GM23248 (cell line): ENCODE measurements at regions not wholly inside any gene's neighbourhood (a gene's known extent, or its start where the extent isn't known, plus 50 kb on each side); places are given as distances from the start of the nearest gene placed in this dataset.

Source experiments
- DNase-seq: peaks from one replicate; pipeline ENCODE4 v3.0.0-alpha.2; 2015
- H2AFZ ChIP-seq: fragments of 200-600 bp; sonication (generic); 2 replicates; pipeline ENCODE4 v1.6.1; 2016; ENCODE audit warnings: antibody characterized with exemption
- H3F3A ChIP-seq: fragments of 200-600 bp; sonication (generic); 2 replicates; pipeline ENCODE4 v1.6.1; 2016; ENCODE audit warnings: mild to moderate bottlenecking, antibody characterized with exemption, mixed run types; ENCODE audit not compliant: insufficient read depth
- H3K27ac ChIP-seq: fragments of 200-600 bp; sonication (generic); 2 replicates; pipeline ENCODE4 v1.5.1; 2016; ENCODE audit warnings: mild to moderate bottlenecking
- H3K27me3 ChIP-seq: fragments of 200-600 bp; sonication (generic); replicated peaks from 2 replicates; pipeline ENCODE4 v1.6.1; 2016; ENCODE audit warnings: mild to moderate bottlenecking; ENCODE audit not compliant: insufficient read depth
- H3K36me3 ChIP-seq: fragments of 200-600 bp; sonication (generic); 2 replicates; pipeline ENCODE4 v1.6.1; 2016; ENCODE audit warnings: low read depth, mild to moderate bottlenecking
- H3K4me1 ChIP-seq: fragments of 200-600 bp; sonication (generic); 2 replicates; pipeline ENCODE4 v1.6.1; 2016; ENCODE audit warnings: mild to moderate bottlenecking; ENCODE audit not compliant: insufficient read depth
- H3K4me2 ChIP-seq: fragments of 200-600 bp; sonication (generic); one replicate; pipeline ENCODE4 v1.6.1; 2016; ENCODE audit warnings: mild to moderate bottlenecking; ENCODE audit not compliant: unreplicated experiment
- H3K4me3 ChIP-seq: fragments of 200-600 bp; sonication (generic); 2 replicates; pipeline ENCODE4 v1.5.1; 2016; ENCODE audit warnings: mild to moderate bottlenecking
- H3K79me2 ChIP-seq: fragments of 200-600 bp; sonication (generic); 2 replicates; pipeline ENCODE4 v1.6.1; 2016; ENCODE audit warnings: mild to moderate bottlenecking; ENCODE audit not compliant: insufficient read depth
- H3K9ac ChIP-seq: fragments of 200-600 bp; sonication (generic); 2 replicates; pipeline ENCODE4 v1.6.1; 2016; ENCODE audit warnings: mild to moderate bottlenecking
- H3K9me2 ChIP-seq: fragments of 200-600 bp; sonication (generic); 2 replicates; pipeline ENCODE4 v1.6.1; 2016; ENCODE audit warnings: mixed run types, mild to moderate bottlenecking, moderate library complexity; ENCODE audit not compliant: insufficient read depth
- H3K9me3 ChIP-seq: fragments of 200-600 bp; sonication (generic); one replicate; pipeline ENCODE4 v1.6.1; 2017; ENCODE audit warnings: low read depth
- H4K20me1 ChIP-seq: fragments of 200-600 bp; sonication (generic); 2 replicates; pipeline ENCODE4 v1.6.0; 2016; ENCODE audit not compliant: insufficient read depth
- EZH2 ChIP-seq: fragments of 200-600 bp; sonication (generic); IDR thresholded peaks from 2 replicates; pipeline ENCODE4 v1.6.1; 2018; ENCODE audit warnings: antibody characterized with exemption, mild to moderate bottlenecking; ENCODE audit not compliant: insufficient read depth, poor library complexity, severe bottlenecking
- EZH2phosphoT487 ChIP-seq: fragments of 200-600 bp; sonication (generic); IDR thresholded peaks from 2 replicates; pipeline ENCODE4 v1.6.1; 2018; ENCODE audit warnings: antibody characterized with exemption, moderate library complexity, mild to moderate bottlenecking, low read depth; ENCODE audit not compliant: insufficient read depth
- WGBS, 2 experiments: methylation state at CpG; one replicate each; pipeline ENCODE4 v1.1.6; 2015 to 2017; ENCODE audit warnings: low lambda C conversion rate in 2 of 2, low coverage in 1 of 2; ENCODE audit errors: missing lambda C conversion rate in 2 of 2; 5-methylcytosine and 5-hydroxymethylcytosine counted together
- in situ Hi-C: fragments of 300-500 bp; cut with MboI; formaldehyde crosslinking; loops from 2 replicates; pipeline ENCODE4 v1.15.0; 2020

DNA sequence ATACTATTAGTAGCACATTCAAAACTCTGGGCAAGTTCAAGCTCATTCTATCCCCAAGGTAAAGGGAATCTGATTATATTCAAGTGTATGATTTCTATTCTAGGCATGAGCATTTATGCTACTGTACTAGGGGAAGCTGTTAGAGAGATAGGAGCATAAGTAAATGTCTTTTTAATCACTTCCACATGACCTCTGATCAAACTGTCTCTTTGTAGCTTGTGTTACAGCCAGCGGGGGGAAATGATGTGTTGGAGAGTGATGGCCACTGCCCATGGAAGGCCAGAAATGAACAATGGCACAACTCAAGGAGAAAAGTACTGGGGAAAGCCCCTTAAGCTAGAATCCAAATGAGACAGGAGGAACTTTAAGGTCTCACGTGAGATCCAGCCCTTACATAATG is 894.9 kb upstream of the CDH2 start:
- Histone ChIP-seq H3K9me2 (no peaks in the 10 kb centered on the region), H3K9ac (no peak overlapping the region), H3K27ac (no peak overlapping the region), H3K9me3 (no peaks in the 10 kb centered on the region), H3K79me2 (no peaks in the 10 kb centered on the region), H3K4me3 (no peak overlapping the region), H3F3A (no peaks in the 10 kb centered on the region), H3K36me3 (no peaks in the 10 kb centered on the region), H4K20me1 (no peaks in the 10 kb centered on the region), H3K4me1 (no peaks in the 10 kb centered on the region), H3K4me2 (no peak overlapping the region), H3K27me3 (no peaks in the 10 kb centered on the region), H2AFZ (no peak overlapping the region)
- TF ChIP-seq EZH2 (no peak), EZH2phosphoT487 (no peak)
- DNase-seq: no peak
- 38 to 44% methylated on average over 2 of the region's 2 CpGs for WGBS, 2 experiments
- in situ Hi-C loops: no loop called here

DNA sequence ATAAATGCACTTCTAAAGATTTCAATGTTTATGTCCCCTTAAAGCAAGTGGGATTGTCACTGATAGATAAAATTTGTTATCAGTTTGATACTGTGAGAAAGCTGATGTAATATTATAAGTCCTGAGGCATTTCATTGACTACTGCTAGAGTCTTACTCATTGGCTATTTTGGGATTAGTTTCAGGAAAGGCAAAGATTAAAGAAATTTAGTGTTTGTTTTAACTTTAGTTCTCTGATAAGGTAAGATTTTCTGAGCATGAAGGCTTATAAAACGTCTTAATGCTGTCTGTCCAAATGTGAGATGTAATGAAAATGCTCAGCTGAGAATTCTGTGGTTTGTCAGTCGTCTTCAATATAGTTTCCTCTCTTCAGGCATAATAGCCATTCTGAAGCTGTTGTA is 886.4 kb upstream of the CDH2 start:
- WGBS, 2 experiments: 53 to 58% methylated on average over 2 of the region's 2 CpGs

DNA sequence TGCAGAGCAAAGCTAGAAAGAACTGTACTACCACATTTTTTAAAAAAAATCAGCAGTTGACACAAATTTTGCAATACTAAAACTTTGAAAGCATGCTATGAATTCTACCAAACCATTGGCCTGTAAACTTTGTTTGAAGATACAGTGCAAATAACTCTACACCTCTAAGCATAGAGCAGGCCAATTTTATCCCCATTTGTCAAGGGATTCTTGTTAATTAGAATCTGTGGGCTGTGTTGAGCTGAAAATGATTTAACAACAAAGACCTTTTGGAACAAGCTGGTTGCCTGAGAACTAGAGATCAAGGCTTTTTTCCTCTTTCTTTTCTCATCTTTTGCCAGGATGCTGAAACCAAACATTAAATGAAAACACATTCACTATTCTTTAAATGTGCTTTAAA is 886.0 kb upstream of the CDH2 start:
- Histone ChIP-seq H2AFZ (peak overlapping the region; percentile 54), H3K4me2 (no peak overlapping the region), H3K36me3 (no peaks in the 10 kb centered on the region), H3K27ac (no peak overlapping the region), H4K20me1 (no peaks in the 10 kb centered on the region), H3K9ac (no peak overlapping the region), H3K9me3 (no peaks in the 10 kb centered on the region), H3K4me1 (peaks cover 6% of the 10 kb centered on the region), H3K4me3 (no peak overlapping the region), H3F3A (no peaks in the 10 kb centered on the region), H3K27me3 (no peaks in the 10 kb centered on the region), H3K79me2 (no peaks in the 10 kb centered on the region), H3K9me2 (0 out of 2 replicates have a peak, but pooled peaks cover 7% of the 10 kb centered on the region)
- no peak for DNase-seq
- TF ChIP-seq EZH2 (no peak), EZH2phosphoT487 (no peak)
- in situ Hi-C loops: no loop called here

More for the DNA sequence above, 886.4 kb upstream of the CDH2 start:
- Histone ChIP-seq H3K9me3 (no peaks in the 10 kb centered on the region), H4K20me1 (no peaks in the 10 kb centered on the region), H3K4me1 (peaks cover 6% of the 10 kb centered on the region), H3K4me2 (no peak overlapping the region), H3K79me2 (no peaks in the 10 kb centered on the region), H3K9me2 (0 out of 2 replicates have a peak, but pooled peaks cover 7% of the 10 kb centered on the region), H3K27ac (no peak overlapping the region), H2AFZ (peak overlapping the region; percentile 54), H3K27me3 (no peaks in the 10 kb centered on the region), H3K4me3 (no peak overlapping the region), H3K36me3 (no peaks in the 10 kb centered on the region), H3K9ac (no peak overlapping the region), H3F3A (no peaks in the 10 kb centered on the region)
- in situ Hi-C loops: no loop called here
- DNase-seq: no peak
- TF ChIP-seq EZH2 (no peak), EZH2phosphoT487 (no peak)

DNA sequence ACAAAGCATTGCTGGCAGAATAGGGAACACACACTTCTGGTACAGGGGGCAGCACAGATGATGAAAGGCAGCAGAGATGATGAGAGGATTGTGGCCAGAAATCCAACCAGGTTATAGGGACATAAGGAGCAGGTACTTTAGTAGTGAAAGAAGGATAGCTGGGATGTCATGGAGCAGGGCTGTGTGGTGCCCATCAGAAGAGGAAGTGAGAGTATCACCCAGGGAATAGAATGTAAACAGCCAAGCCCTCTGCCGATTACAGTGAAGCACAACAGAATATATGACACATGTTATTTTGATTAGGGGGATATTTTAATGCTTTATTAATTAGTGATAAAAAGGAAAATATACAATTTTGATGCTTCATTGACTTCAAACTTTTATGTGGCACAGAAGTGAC is 883.4 kb upstream of the CDH2 start:
- Histone ChIP-seq H3K36me3 (no peaks in the 10 kb centered on the region), H3K9me3 (no peaks in the 10 kb centered on the region), H3K79me2 (no peaks in the 10 kb centered on the region), H3K9me2 (0 out of 2 replicates have a peak, but pooled peaks cover 7% of the 10 kb centered on the region), H3K27ac (no peak overlapping the region), H2AFZ (0 out of 2 replicates have a peak overlapping the region, but pooled peaks have one; percentile 8), H3K4me1 (peaks cover 6% of the 10 kb centered on the region), H3K27me3 (no peaks in the 10 kb centered on the region), H3F3A (no peaks in the 10 kb centered on the region), H3K9ac (no peak overlapping the region), H3K4me3 (no peak overlapping the region), H3K4me2 (no peak overlapping the region), H4K20me1 (no peaks in the 10 kb centered on the region)
- in situ Hi-C loops: no loop called here
- DNase-seq: no peak
- 42 to 50% methylated on average over 1 of the region's 1 CpG for WGBS, 2 experiments
- TF ChIP-seq EZH2phosphoT487: no peak

DNA sequence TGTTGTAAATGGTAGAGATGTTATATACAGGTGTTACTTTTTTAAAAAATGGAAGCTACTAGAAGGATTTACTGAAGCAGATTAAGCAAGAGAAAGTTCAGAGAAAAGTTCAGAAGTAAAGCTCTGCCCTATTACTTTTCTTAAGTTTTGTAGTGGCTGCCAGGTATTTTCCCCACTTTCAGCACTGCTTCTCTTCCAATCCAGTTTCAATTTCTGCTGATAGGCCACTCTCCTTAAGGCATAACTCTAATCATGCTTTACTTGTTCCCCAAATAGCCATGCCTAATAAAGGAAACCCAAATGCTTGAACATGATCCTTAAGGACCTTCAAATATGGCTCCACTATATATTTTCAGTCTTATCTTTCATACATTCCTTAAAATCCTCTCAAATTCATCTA is 880.8 kb upstream of the CDH2 start:
- Histone ChIP-seq H4K20me1 (no peaks in the 10 kb centered on the region), H3K36me3 (no peaks in the 10 kb centered on the region), H3K9me3 (no peaks in the 10 kb centered on the region), H3K4me2 (no peak overlapping the region), H3K4me3 (no peak overlapping the region), H3K27me3 (no peaks in the 10 kb centered on the region), H3K9ac (no peak overlapping the region), H3K9me2 (0 out of 2 replicates have a peak, but pooled peaks cover 4% of the 10 kb centered on the region), H2AFZ (no peak overlapping the region), H3K79me2 (no peaks in the 10 kb centered on the region), H3F3A (no peaks in the 10 kb centered on the region), H3K4me1 (no peaks in the 10 kb centered on the region), H3K27ac (no peak overlapping the region)
- in situ Hi-C loops: no loop called here
- TF ChIP-seq EZH2phosphoT487: no peak
- TF ChIP-seq EZH2: no peak
- DNase-seq: no peak
